H1 (cell line): ENCODE measurements at regions not wholly inside any gene's neighbourhood (a gene's known extent, or its start where the extent isn't known, plus 50 kb on each side); places are given as distances from the start of the nearest gene placed in this dataset.

Experiments
- BACH1 ChIP-seq: IDR thresholded peaks from 2 replicates; pipeline ENCODE4 v1.6.1; 2012; ENCODE audit warnings: low read length, improper control_type of control experiment
- CHD7 ChIP-seq: fragments of 300-600 bp; sonication (generic); IDR thresholded peaks from 2 replicates; pipeline ENCODE4 v1.7.1; 2012; ENCODE audit warnings: low read length, moderate library complexity, mild to moderate bottlenecking, inconsistent platforms; ENCODE audit not compliant: insufficient replicate concordance
- HDAC6 ChIP-seq: IDR thresholded peaks from one replicate; pipeline ENCODE4 v1.7.1; 2012; ENCODE audit warnings: low read depth, mild to moderate bottlenecking, inconsistent platforms, low read length, moderate library complexity
- RNF2 ChIP-seq: fragments of 200-900, 300-1000 bp; sonication (generic); IDR thresholded peaks from 2 replicates; pipeline ENCODE4 v1.7.1; 2016; ENCODE audit warnings: borderline replicate concordance, low read depth, mild to moderate bottlenecking, antibody characterized with exemption, low read length; ENCODE audit not compliant: poor library complexity, severe bottlenecking; ENCODE audit errors: missing control alignments
- YY1 ChIP-seq: IDR thresholded peaks from 2 replicates; pipeline ENCODE4 v1.6.1; 2011; ENCODE audit warnings: low read depth, mild to moderate bottlenecking, low read length

- TF ChIP-seq CHD7: no peak
- TF ChIP-seq BACH1: no peak
- TF ChIP-seq YY1: no peak
- TF ChIP-seq RNF2: no peak
- no peak for TF ChIP-seq HDAC6
Observed at GRCh38 chr16:85992779-85993178, 93.8 kb downstream of the IRF8 start (continued).
